Effector memory CD8-positive, alpha-beta T cell (primary cell): ENCODE measurements at regions not wholly inside any gene's neighbourhood (a gene's known extent, or its start where the extent isn't known, plus 50 kb on each side); places are given as distances from the start of the nearest gene placed in this dataset.

Source experiments
- ATAC-seq: fragments of 150-1000 bp; cut with Tn5 transposase; replicated peaks from 2 replicates; pipeline ENCODE4 v1.10.0; 2021; ENCODE audit warnings: mild to moderate bottlenecking, moderate library complexity
- DNase-seq, 3 experiments: peaks; one replicate each; pipeline ENCODE4 v3.0.0; 2021
- H3K27ac Mint-ChIP-seq, 2 donors: one replicate each; pipeline ENCODE4 v1.8.0; 2022; ENCODE audit warnings: mild to moderate bottlenecking in 2 of 2, mixed read lengths in 2 of 2, moderate library complexity in 2 of 2
- H3K27me3 Mint-ChIP-seq, 2 donors: one replicate each; pipeline ENCODE4 v1.8.0; 2022; ENCODE audit warnings: mixed read lengths in 2 of 2
- H3K36me3 Mint-ChIP-seq: one replicate; pipeline ENCODE4 v1.8.0; 2022; ENCODE audit warnings: mild to moderate bottlenecking, moderate library complexity, mixed read lengths; ENCODE audit not compliant: insufficient read depth
- H3K4me1 Mint-ChIP-seq, 2 donors: one replicate each; pipeline ENCODE4 v1.8.0; 2022; ENCODE audit warnings: low read depth in 2 of 2, mixed read lengths in 2 of 2
- H3K4me3 Mint-ChIP-seq, 2 donors: one replicate each; pipeline ENCODE4 v1.8.0; 2022; ENCODE audit warnings: mild to moderate bottlenecking in 2 of 2, mixed read lengths in 2 of 2, moderate library complexity in 2 of 2
- H3K9me3 Mint-ChIP-seq, 2 donors: one replicate each; pipeline ENCODE4 v1.8.0; 2022; ENCODE audit warnings: mixed read lengths in 2 of 2

GRCh38 chr20:3325864-3326263, 81.6 kb downstream of the DNAAF9 start:
- Mint-ChIP-seq H3K4me1 (peaks cover 8 to 10% of the 10 kb centered on the region in 2 donors), H3K4me3 (no peak overlapping the region), H3K36me3 (peaks cover 5% of the 10 kb centered on the region), H3K27ac (peak overlapping the region in 1 of 2 donors; percentile 28), H3K27me3 (no peaks in the 10 kb centered on the region), H3K9me3 (no peaks in the 10 kb centered on the region)
- ATAC-seq (no peak), DNase-seq (no peak)

DNA sequence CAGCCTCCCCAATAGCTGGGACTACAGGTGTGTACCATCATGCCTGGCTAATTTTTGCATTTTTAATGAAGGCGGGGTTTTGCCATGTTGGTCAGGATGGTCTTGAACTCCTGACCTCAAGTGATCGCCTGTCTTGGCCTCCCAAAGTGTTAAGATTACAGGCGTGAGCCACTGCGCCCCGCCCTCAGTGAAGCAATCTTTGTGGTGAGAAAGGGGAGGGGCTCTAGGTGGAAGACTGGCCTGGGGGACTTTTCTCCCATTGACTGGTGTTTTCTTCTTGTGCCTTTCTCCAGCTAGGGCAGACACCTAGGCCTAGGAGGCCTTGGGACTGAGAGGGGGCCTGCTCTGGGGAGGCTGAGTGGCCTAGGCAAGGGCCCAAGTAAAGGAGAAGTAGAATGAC, 84.1 kb downstream of the DNAAF9 start:
- no peaks in the 10 kb centered on the region for H3K9me3 Mint-ChIP-seq
- peak overlapping the region in 1 of 2 donors; percentile 72 for H3K27ac Mint-ChIP-seq
- peaks cover 5 to 6% of the 10 kb centered on the region in 2 donors for H3K4me1 Mint-ChIP-seq
- no peaks in the 10 kb centered on the region for H3K27me3 Mint-ChIP-seq
- ATAC-seq, result peak; percentile 31
- no peak for DNase-seq
- peaks cover 5% of the 10 kb centered on the region for H3K36me3 Mint-ChIP-seq
- no peak overlapping the region for H3K4me3 Mint-ChIP-seq

DNA sequence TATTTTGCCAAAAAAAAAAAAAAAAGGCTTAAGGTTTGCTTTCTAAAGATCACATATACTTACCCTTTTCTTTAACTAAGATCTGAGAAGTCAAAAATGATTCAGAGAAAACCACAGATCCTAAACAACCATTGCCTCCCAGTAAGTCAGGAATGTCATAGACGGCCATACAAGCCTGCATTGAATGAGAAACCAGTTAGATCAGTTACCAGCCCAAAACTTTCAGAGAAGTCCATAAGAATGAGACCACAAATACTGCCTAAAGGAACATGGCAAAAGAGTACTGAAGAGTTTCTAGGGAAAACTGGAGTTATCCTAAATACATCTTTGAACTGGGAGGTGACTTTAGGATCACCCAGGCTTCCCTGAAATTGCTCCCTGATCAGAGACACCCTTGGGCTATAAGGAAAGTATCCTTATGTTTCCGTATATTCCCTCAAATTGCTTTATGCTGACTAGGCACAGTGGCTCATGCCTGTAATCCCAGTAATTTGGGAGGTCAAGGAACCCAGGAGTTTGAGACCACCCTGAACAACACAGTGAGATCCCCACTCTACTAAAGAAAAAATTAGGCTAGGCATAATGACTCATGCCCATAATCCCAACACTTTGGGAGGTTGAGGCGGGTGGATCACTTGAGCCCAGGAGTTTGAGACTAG, 79.4 kb upstream of the SLC4A11 start:
- no peaks in the 10 kb centered on the region for H3K9me3 Mint-ChIP-seq
- ATAC-seq, result no peak

DNA sequence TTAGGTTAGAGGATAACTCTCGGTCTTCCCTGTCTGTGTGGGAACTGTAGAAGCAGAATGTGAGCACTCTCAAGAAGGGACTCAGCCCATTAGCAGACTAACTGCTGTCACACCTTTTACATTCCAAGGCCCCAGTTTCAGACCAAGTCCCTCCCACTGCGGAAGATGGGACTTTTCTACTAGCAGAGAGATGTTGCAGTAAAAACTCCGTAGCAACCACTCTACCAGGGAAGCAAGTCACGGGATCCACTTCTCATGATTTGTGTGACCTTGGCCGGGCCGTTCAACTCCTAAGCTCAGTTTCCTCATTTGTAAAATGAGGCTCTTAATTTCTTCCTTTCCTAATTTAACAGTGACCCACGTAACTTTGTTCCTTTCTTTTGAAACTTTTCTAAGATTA, 77.1 kb upstream of the SLC4A11 start:
- Mint-ChIP-seq H3K27ac (no peak overlapping the region), H3K36me3 (peaks cover 11% of the 10 kb centered on the region), H3K9me3 (no peaks in the 10 kb centered on the region), H3K4me1 (no peaks in the 10 kb centered on the region), H3K4me3 (no peak overlapping the region), H3K27me3 (no peaks in the 10 kb centered on the region)
- no peak for ATAC-seq
- DNase-seq, result no peak

More for the DNA sequence above, 79.4 kb upstream of the SLC4A11 start:
- no peak overlapping the region for H3K27ac Mint-ChIP-seq
- H3K27me3 Mint-ChIP-seq, result no peaks in the 10 kb centered on the region
- peaks cover 1 to 2% of the 10 kb centered on the region in 2 donors for H3K4me1 Mint-ChIP-seq
- DNase-seq, result no peak
- H3K4me3 Mint-ChIP-seq, result no peak overlapping the region
- peaks cover 10% of the 10 kb centered on the region for H3K36me3 Mint-ChIP-seq

DNA sequence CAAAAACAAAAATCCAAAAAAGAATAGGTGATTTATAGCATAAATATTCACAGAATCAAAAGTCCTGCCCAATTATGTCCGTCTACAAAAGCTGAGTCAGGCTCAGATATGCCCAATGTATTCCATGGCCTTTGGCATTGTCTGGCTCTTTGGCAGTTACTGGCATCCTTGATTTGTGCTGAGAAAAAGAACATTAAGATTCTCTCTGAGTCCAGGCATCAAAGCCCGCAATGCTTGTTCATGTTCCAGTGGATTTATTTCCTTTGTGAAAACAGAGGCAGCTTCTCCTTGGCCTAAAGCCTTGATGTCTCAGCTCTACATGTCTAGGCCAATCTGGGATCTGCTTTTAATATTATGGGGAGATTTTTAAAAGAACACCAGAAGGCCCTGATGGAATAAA, 76.1 kb upstream of the SLC4A11 start:
- Mint-ChIP-seq H3K27me3 (no peaks in the 10 kb centered on the region), H3K4me3 (no peak overlapping the region), H3K4me1 (no peaks in the 10 kb centered on the region), H3K36me3 (peaks cover 20% of the 10 kb centered on the region), H3K27ac (no peak overlapping the region), H3K9me3 (no peaks in the 10 kb centered on the region)
- DNase-seq (no peak), ATAC-seq (no peak)

GRCh38 chr20:3314391-3314790, 75.4 kb upstream of the SLC4A11 start:
- no peaks in the 10 kb centered on the region for H3K4me1 Mint-ChIP-seq
- DNase-seq (no peak), ATAC-seq (no peak)
- H3K36me3 Mint-ChIP-seq, result peaks cover 22% of the 10 kb centered on the region
- H3K4me3 Mint-ChIP-seq, result no peak overlapping the region
- H3K9me3 Mint-ChIP-seq, result no peaks in the 10 kb centered on the region
- no peaks in the 10 kb centered on the region for H3K27me3 Mint-ChIP-seq
- peak overlapping the region in 1 of 2 donors; percentile 23 for H3K27ac Mint-ChIP-seq

- Mint-ChIP-seq H3K4me3 (no peak overlapping the region), H3K27me3 (no peaks in the 10 kb centered on the region), H3K27ac (no peak overlapping the region), H3K36me3 (peaks cover 20% of the 10 kb centered on the region), H3K4me1 (no peaks in the 10 kb centered on the region), H3K9me3 (no peaks in the 10 kb centered on the region)
- DNase-seq, result no peak
- no peak for ATAC-seq
These were observed 74.7 kb upstream of the SLC4A11 start for GRCh38 chr20:3313683-3314065.

- no peak for ATAC-seq
- H3K4me3 Mint-ChIP-seq, result no peak overlapping the region
- no peaks in the 10 kb centered on the region for H3K9me3 Mint-ChIP-seq
- no peak overlapping the region for H3K27ac Mint-ChIP-seq
- H3K27me3 Mint-ChIP-seq, result no peaks in the 10 kb centered on the region
- DNase-seq, result no peak
- H3K36me3 Mint-ChIP-seq, result peaks cover 22% of the 10 kb centered on the region
- no peaks in the 10 kb centered on the region for H3K4me1 Mint-ChIP-seq
These were observed 74.1 kb upstream of the SLC4A11 start for GRCh38 chr20:3312940-3313682.

- Mint-ChIP-seq H3K9me3 (no peaks in the 10 kb centered on the region), H3K36me3 (peaks cover 20% of the 10 kb centered on the region), H3K4me3 (no peak overlapping the region), H3K27ac (no peak overlapping the region), H3K4me1 (peaks cover 0 to 1% of the 10 kb centered on the region in 2 donors), H3K27me3 (no peaks in the 10 kb centered on the region)
- DNase-seq (no peak), ATAC-seq (no peak)
These were observed 72.6 kb upstream of the SLC4A11 start for GRCh38 chr20:3311623-3312022.

GRCh38 chr20:3309226-3309625, 70.2 kb upstream of the SLC4A11 start:
- H3K36me3 Mint-ChIP-seq, result peaks cover 22% of the 10 kb centered on the region
- DNase-seq (no peak), ATAC-seq (no peak)
- H3K27ac Mint-ChIP-seq, result no peak overlapping the region
- H3K27me3 Mint-ChIP-seq, result no peaks in the 10 kb centered on the region
- H3K9me3 Mint-ChIP-seq, result no peaks in the 10 kb centered on the region
- H3K4me1 Mint-ChIP-seq, result peaks cover 0 to 2% of the 10 kb centered on the region in 2 donors
- H3K4me3 Mint-ChIP-seq, result no peak overlapping the region

DNA sequence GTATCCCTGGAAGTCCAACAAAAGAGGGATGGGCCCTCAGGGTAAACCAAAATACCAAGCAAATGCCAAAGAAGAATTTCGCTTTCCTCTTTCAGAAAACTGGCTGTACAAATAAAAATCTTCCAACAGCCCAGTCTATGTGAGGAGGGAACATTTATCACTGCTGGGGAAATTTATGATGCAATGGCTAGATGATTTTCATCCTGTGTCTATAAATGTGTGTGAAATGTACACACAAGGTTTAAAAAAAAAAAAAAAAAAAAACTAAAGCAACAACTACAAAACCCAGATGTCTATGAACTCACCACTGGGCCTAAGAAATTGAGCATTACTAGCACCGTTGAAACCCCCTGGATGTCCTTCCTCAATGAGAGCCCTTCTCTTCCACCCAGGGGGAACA, 68.7 kb upstream of the SLC4A11 start:
- no peak overlapping the region for H3K27ac Mint-ChIP-seq
- H3K4me1 Mint-ChIP-seq, result peaks cover 0 to 2% of the 10 kb centered on the region in 2 donors
- no peaks in the 10 kb centered on the region for H3K9me3 Mint-ChIP-seq
- peaks cover 26% of the 10 kb centered on the region for H3K36me3 Mint-ChIP-seq
- ATAC-seq (no peak), DNase-seq (no peak)
- H3K27me3 Mint-ChIP-seq, result no peaks in the 10 kb centered on the region
- H3K4me3 Mint-ChIP-seq, result no peak overlapping the region

DNA sequence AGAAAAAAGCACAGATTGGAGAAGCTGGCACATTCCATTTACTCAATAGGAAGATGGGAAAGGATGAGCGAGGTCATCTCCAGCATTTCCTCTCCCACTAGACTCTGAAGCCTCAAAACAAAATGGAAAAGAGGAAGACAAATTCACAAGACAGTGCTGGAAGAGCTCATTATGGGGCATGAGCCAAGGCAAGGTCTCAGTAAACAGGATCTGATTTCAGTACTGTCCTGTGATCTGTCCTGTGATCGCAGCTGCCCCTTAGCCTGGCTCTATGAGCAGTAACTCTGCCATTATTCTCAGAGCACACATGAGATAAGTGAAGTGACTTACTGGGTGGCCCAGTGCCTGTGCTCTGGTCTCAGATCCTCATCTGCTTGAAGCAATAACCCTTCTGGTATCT, 68.1 kb upstream of the SLC4A11 start:
- H3K27me3 Mint-ChIP-seq, result no peaks in the 10 kb centered on the region
- no peak overlapping the region for H3K4me3 Mint-ChIP-seq
- no peak overlapping the region for H3K27ac Mint-ChIP-seq
- DNase-seq (no peak), ATAC-seq (no peak)
- no peaks in the 10 kb centered on the region for H3K9me3 Mint-ChIP-seq
- H3K36me3 Mint-ChIP-seq, result peaks cover 27% of the 10 kb centered on the region
- peaks cover 0 to 2% of the 10 kb centered on the region in 2 donors for H3K4me1 Mint-ChIP-seq

DNA sequence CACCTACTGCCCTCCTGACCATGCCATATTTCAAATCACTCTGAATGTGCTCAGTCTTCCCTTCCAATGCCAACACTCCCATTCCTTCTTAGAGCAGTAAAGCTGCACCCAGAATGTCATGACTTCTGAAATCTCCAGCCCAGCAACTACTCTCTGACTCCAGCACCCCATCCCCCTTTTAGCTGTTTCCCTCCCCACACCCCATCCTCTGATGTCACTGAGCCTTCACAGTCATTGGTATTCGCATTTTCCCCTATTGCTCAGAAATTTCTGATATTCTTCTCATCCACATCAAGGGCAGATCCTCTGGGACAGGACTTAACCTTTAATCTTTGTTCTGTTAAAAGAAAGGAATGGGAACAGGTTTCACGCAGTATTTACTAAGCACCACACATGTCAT, 67.1 kb upstream of the SLC4A11 start:
- Mint-ChIP-seq H3K27me3 (no peaks in the 10 kb centered on the region), H3K4me3 (no peak overlapping the region), H3K36me3 (peaks cover 23% of the 10 kb centered on the region), H3K9me3 (no peaks in the 10 kb centered on the region), H3K4me1 (peaks cover 0 to 2% of the 10 kb centered on the region in 2 donors), H3K27ac (no peak overlapping the region)
- no peak for ATAC-seq
- DNase-seq, result no peak

DNA sequence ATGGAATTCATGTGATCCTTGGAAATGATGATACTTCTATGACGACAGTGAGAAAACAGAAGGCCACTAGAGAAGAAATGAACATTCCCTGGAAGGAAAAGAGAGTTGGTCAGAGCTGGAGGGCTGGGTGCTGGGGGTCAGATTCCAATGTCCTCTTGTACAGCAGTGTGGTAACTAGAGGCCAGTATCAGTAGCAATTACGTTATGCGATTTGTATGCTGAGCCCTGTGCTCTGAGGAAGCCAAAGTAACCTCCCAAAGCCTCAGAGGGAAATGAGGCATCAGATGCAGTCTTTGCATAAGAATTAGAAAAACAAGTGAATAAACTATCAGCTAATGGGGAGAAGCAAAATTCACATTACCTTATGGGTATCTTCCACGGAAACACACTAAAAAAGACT, 65.5 kb upstream of the SLC4A11 start:
- no peaks in the 10 kb centered on the region for H3K9me3 Mint-ChIP-seq
- ATAC-seq, result no peak
- no peak overlapping the region for H3K4me3 Mint-ChIP-seq
- H3K36me3 Mint-ChIP-seq, result peaks cover 15% of the 10 kb centered on the region
- no peak overlapping the region for H3K27ac Mint-ChIP-seq
- no peak for DNase-seq
- H3K27me3 Mint-ChIP-seq, result no peaks in the 10 kb centered on the region
- peaks cover 0 to 2% of the 10 kb centered on the region in 2 donors for H3K4me1 Mint-ChIP-seq
